ENCODE measurements at regions not wholly inside any gene's neighbourhood (a gene's known extent, or its start where the extent isn't known, plus 50 kb on each side); places are given as distances from the start of the nearest gene placed in this dataset.
"Not testable (repeated sequence)": the region's sequence is repeated elsewhere in the genome, so short reads cannot be mapped to it uniquely, and the experiment has no call there.

DNA sequence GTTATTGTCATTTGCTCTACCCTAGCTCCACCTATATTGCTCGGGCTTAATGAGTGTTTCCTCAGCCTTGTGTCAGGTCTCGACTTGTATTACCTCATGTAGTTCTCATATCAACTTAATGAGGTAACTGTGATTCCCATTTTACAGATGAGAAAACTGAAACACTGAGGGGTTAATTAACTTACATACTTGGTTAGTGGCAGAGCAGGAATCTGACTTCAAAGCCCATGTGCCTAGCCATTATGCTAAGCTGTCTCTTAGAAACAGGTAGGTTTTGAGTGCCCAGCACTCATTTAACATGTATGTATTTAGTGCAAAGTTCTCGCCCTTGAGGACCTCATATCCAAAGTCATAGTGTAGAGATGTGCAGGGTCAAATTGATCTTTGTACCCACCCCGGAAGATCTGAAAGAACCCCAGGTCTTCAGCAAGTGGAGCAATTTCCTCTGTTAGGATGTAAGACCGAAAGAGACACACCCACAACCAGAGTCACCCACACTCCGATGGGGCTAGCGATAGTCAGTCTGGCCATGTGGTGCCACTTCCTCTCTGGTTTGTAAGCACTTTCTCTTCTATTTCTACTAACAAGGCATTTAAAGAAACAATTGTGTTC lies 121.0 kb upstream of the SLC39A10 start:
- no peak for DNase-seq

DNA sequence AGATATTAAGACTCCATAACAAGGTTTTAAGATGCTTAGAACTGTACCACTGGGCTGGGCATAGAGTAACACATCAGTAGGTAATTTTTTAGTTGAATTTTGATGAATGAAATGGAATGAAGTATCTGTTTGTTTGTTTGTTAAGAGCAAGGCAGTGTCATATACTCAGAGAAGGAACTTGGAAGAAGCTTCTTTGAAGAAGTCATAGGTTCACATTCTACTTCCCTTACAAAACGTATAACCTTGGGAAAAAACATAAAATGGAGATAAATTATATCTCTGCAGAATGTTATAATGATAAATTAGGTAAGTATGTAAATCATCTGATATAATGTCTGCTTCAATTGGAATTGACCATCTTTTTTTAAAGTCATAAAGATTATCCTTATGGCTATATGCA lies 122.1 kb upstream of the SLC39A10 start:
- no peak for DNase-seq

GRCh38 chr2:195533771-195534642 lies 123.0 kb upstream of the SLC39A10 start:
- DNase-seq: peak; percentile 62

- DNase-seq: no peak
Measured at GRCh38 chr2:195532628-195533271, 124.3 kb upstream of the SLC39A10 start.

- DNase-seq: no peak
Measured at GRCh38 chr2:195532255-195532627, 124.8 kb upstream of the SLC39A10 start.

GRCh38 chr2:195531754-195532153 lies 125.3 kb upstream of the SLC39A10 start:
- DNase-seq: no peak

DNA sequence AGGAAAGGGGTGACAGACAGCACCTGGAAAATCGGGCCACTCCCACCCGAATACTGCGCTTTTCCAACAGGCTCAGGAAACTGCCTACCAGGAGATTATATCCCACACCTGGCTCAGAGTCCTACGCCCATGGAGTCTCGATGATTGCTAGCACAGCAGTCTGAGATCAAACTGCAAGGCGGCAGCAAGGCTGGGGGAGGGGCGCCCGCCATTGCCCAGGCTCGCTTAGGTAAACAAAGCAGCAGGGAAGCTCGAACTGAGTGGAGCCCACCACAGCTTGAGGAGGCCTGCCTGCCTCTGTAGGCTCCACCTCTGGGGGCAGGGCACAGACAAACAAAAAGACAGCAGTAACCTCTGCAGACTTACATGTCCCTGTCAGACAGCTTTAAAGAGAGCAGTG lies 133.8 kb upstream of the SLC39A10 start:
- not testable (repeated sequence) for DNase-seq

DNA sequence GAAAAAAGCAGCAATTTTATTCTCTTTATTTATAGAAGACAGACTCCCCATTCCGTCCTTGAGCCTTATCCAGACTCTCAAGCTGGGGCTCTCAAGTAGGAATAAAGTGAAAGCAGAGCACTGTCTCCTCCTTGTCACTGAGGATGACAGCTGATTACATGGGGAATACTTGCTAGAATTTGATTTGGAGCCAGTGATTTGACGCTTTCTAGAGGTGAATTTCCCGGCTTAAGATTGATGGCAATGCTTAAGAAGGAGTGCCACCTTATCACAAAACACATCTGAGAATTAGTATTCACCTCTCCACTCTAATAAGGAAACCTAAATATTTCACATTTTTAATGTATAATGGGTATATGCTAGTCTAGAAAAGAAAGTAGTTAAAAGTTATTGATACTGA lies 135.4 kb upstream of the SLC39A10 start:
- no peak for DNase-seq

GRCh38 chr2:195520671-195521155 lies 136.3 kb upstream of the SLC39A10 start:
- DNase-seq: peak; percentile 81

DNA sequence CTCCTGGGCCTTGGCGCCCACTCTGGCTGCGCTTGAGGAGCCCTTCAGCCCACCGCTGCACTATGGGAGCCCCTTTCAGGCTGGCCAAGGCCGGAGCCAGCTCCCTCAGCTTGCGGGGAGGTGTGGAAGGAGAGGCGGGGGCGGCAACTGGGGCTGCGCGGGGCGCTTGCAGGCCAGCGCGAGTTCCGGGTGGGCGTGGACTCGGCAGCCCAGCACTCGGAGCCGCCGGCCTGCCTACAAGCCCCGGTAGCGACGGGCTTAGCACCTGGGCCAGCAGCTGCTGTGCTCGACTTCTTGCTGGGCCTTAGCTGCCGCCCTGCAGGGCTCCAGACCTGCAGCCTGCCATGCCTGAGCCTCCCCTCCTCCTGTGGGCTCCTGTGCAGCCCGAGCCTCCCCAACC lies 141.5 kb upstream of the SLC39A10 start:
- DNase-seq: no peak

GRCh38 chr2:195514365-195514764 lies 142.7 kb upstream of the SLC39A10 start:
- DNase-seq: no peak

DNA sequence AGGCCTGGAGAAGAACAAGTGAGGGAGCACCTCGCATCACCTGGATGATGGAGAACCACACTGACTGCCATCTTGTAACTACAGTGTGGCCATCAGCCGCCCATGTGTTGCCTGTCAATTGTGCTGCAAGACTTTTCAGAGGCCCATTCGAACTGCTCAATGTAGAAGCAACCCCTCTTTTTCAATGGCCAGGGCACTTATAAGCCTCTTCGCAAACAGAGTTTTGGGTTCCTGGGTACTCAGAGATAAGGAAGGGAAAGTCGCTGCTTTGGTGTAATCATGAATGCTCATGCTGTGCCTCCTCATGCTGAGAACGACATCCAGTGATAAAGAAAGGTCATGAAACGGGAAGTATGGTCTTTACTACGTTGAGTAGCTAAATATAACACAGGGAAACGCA lies 143.9 kb upstream of the SLC39A10 start:
- no peak for DNase-seq

DNA sequence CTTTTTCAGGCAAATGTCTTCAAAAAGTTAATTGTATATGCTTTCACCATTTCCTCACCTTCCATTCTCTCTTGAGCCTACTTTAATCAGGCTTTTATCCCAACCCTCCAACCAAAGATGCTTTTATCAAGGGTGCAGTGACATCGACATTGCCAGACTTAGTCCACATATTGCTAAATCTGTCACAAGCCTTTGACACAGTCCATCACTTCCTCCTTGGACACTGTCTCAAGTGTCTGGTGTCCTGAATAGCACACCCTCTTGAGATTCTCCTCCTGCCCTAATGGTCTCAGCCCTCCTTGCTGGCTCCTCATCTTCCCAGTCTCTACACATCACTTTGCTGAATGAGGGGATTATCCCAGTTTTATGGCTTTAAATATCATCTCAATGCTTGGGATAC lies 147.5 kb upstream of the SLC39A10 start:
- no peak for DNase-seq

GRCh38 chr2:195508139-195508455 lies 148.9 kb upstream of the SLC39A10 start:
- no peak for DNase-seq

- DNase-seq: no peak
Measured at GRCh38 chr2:195507447-195508138, 149.4 kb upstream of the SLC39A10 start.

DNA sequence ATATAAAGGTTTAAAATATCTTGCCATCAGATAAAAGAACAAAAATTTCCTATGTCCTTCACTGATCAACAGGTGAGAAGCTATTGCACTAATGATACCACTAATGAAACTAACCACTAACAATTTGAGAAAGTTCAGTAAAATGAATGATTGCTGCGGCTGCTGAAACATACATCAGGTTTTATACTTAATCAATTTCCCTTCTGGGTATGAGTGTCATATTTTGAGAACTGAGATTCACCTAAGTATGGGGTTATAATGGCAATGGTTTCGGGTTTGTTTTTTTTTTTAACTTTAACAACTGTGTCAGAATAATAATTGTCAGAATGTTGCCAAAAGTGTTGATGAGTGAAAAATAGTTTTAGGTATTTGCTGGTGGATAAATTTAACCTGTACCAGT lies 151.3 kb upstream of the SLC39A10 start:
- no peak for DNase-seq

DNA sequence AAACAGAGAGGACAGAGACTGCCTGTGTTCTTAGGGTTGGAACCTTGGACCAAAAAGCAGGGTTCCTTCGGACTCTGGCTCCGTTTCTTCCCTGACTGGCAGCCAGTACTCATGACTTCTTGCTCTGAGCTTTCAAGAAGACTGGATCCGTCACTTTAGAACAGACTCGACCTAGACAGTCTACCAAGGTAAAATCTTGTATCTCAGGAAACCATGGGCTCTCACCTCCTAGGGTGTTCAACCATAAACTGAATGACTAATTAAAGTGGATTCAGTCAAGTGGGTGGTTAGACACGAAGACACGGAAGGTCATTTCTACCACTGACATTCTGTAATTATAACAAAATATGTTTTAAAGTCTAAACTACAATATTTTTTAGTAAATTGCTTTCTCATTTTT lies 153.8 kb upstream of the SLC39A10 start:
- no peak for DNase-seq

DNA sequence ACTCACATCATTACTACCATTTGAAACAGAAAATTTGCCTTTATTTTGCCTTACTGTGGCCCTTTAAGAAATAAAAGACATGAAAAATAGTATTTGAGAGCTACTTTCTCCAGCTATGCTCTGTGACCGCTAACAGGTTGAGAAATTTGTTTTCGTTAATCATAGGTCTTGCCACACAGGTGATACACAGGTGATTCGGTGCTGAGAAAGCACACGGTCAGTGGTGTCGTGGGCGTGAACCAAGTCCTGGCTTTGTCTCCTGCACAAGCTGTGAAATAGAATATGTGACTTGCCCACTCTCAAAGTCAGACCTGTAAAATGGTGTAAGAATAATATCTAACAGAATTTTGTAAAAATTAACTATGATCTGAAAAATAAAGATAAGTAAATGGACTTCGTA lies 155.3 kb upstream of the SLC39A10 start:
- no peak for DNase-seq

GRCh38 chr2:195500879-195501278 lies 156.1 kb upstream of the SLC39A10 start:
- DNase-seq: no peak

- no peak for DNase-seq
Measured at GRCh38 chr2:195498839-195499490, 158.1 kb upstream of the SLC39A10 start.

DNA sequence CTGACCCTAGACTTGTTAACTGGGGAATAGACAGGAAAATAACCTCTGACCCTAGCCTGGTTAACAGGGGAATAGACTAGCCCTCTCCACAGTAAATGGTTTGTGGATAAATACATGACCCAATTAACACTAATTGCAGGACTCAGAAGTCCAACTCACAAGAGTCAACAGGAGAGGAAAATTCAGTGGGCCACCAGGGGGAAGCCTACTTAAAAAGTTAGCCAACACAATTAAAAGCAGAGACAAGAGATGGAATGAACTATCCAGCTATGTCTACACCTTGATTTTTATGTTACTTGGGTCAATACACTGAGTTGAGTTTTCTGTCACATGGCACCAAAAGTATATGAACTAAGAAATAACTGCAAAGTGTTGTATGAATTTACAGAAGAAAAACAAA lies 158.8 kb upstream of the SLC39A10 start:
- no peak for DNase-seq

- no peak for DNase-seq
Measured at GRCh38 chr2:195496991-195497390, 160.0 kb upstream of the SLC39A10 start.

DNA sequence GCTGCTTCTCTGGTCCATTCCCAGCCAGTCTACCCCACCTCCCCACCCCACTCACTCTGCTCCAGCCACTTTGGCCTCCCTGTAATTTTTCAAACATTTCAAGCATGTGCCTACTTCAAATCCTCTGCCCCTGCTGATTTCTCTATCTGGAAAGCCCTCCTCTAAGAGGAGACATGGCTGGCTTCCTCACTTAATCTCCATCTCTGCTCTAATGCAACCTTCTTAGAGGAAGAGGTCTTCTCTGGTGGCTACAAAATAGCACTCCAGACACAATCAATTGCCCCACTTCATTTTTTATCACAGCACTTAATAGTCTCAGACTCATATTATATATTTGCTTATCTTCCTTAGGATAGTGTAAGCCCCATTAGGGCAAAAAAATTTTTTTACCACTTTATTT lies 161.1 kb upstream of the SLC39A10 start:
- no peak for DNase-seq

Data from amniotic stem cell (primary cell).